NCI-H524 (cell line): ENCODE measurements at regions not wholly inside any gene's neighbourhood (a gene's known extent, or its start where the extent isn't known, plus 50 kb on each side); places are given as distances from the start of the nearest gene placed in this dataset.
"Not testable (repeated sequence)": the region's sequence is repeated elsewhere in the genome, so short reads cannot be mapped to it uniquely, and the experiment has no call there.

Experiments
- DNase-seq, 2 experiments: peaks; one replicate each; lab custom pipeline; 2025; lab: John Stamatoyannopoulos, UW

DNA sequence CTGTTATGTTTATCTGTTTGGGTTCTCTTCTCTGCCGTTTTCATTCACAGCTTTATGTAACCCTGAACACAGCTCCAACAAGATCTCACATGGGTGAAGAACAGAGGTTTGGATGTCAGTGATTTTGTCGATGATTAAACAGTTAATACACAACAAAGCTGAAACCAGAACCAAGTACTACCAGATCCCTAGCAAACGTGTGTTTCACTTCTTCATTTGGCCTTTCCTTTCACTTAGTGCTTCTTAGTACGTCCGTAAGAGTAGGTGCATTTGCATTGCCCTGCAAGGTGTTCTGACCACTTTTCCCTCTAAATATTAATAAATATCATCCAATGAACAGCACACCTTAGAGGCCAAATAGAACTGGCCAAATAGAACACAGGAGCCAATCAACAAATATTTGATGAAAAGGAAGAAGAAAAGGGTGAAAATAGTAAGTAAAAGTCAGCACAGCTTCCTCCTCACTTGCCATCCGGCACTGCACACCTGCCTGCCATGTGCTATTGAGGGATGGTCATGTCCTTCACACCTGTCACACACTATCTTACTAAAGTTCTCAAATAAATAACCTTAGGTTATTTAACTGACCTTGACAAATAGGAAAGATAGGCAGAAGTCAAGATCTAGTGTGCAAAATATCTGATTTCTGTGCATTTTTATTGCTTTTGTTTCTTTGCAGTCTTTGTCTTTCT, 252.6 kb upstream of the ANKRD30A start:
- DNase-seq, result no peak

DNA sequence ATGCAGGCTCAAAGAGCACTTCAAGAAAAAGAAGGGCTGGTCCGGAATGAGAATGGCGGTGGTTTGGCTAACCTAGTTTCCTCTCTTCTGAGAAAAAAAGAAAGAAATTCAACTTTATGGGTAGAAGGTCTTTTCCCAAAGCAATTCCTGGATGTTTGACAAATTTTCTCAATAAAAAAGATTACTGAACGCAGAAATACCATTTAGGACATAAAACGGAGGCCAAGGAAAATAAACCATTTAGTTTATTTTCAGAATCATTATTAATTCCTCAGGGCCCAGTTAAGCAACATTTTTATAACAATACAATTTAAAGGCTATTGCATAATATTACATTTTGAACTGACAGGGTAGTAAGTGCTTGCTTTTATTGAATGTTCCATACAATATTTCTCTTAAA, 284.6 kb upstream of the ANKRD30A start:
- DNase-seq, result no peak

GRCh38 chr10:36837416-36837815, 288.0 kb upstream of the ANKRD30A start:
- DNase-seq, result no peak

DNA sequence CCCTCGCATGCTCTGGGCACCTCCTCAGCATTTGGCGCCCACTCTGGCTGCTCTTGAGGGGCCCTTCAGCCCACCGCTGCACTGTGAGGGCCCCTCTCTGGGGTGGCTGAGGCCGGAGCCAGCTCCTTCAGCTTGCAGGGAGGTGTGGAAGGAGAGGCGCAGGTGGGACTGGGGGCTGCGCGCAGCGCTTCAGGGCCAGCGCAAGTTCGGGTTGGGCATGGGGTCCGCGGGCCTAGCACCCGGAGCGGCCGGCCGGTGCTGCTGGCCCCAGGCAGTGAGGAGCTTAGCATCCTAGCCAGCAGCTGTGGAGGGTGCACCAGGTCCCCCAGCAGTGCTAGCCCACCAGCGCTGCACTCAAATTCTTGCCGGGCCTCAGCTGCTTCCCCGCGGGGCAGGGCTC, 305.6 kb upstream of the ANKRD30A start:
- no peak for DNase-seq

- no peak for DNase-seq
These were observed 307.5 kb upstream of the ANKRD30A start for GRCh38 chr10:36817898-36818297.

GRCh38 chr10:36808625-36809362, 316.6 kb upstream of the ANKRD30A start:
- DNase-seq, result no peak

GRCh38 chr10:36803229-36803628, 322.2 kb upstream of the ANKRD30A start:
- DNase-seq, result no peak

- DNase-seq, result peak; percentile 65 to 79
These were observed 322.8 kb upstream of the ANKRD30A start for GRCh38 chr10:36802490-36803153.

GRCh38 chr10:36801660-36802059, 323.7 kb upstream of the ANKRD30A start:
- DNase-seq, result no peak

DNA sequence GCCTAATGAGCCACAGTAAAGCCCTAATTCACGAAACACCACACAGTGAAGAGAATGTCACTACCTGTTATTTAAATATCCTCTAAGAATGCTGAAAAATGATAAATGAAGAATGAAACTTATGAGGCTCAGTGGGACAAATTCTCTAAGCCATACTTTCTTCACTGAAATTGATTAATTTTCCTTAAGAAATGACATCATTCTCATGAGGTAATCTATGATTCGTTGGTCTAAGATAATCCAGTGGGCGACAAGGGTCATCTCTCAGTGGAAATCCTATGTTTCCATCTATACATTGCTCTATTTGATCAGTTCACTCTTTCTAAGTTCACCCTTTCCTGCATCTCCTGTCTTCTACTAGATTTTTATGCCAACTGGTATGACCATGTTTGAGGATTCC, 330.4 kb upstream of the ANKRD30A start:
- no peak for DNase-seq

DNA sequence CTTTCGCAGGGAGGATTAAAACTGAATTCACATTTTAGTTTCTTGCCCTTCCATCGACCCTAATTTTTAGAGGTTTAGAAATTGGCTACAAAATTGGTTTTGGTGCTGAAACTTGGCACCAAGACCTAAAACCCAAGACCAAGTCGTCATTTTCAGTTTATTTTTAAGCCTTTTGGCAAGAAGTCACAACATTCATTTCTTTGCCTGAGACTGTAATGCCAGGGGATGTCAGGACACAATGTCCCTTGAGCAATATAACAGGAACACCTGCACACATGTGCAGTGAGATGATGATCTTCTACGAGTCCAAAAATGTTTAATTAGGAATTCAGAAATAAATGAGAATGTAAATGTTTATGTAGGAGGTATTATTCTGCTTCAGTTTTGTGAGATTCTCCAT, 335.4 kb upstream of the ANKRD30A start:
- DNase-seq, result no peak

- no peak for DNase-seq
These were observed 337.2 kb upstream of the ANKRD30A start for GRCh38 chr10:36788152-36788551.

- DNase-seq, result no peak
These were observed 342.0 kb upstream of the ANKRD30A start for GRCh38 chr10:36783400-36783799.

DNA sequence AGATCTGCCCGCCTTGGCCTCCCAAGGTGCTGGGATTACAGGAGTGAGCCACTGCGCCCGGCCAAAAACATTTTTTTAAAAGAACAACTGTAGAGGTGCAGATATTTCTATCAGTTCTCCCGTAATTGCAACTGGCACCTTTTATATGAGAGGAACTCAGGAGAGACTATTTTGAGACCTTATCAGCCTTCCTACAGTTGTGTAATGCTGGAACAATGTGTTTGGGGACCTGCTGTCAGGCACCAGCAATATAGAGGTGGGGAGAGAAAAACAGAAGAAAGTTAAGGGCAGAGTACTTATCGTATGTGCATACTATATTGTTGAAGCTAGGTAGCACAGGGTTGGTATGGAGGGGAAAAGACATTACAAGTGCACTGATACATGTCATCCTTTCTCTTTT, 343.8 kb upstream of the ANKRD30A start:
- DNase-seq, result no peak

DNA sequence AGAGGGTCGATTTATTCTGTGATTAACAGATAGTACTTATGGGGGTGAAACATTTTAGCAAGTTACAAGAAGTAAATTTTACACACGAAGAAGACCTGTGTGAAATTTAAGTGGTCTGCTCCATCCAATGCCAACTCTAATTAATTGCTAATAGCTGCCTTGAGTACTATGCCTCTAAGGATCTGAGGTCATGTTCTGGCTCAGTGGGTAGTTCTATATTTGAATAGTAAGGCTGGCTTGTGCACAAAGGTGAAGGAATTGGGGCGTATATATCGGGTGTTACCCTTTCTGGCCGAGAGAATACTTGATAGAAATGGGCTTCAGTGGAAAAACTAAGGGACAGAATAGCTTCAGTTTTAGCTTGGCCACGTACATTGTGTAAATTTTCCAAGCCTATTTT, 345.2 kb upstream of the ANKRD30A start:
- DNase-seq, result no peak

DNA sequence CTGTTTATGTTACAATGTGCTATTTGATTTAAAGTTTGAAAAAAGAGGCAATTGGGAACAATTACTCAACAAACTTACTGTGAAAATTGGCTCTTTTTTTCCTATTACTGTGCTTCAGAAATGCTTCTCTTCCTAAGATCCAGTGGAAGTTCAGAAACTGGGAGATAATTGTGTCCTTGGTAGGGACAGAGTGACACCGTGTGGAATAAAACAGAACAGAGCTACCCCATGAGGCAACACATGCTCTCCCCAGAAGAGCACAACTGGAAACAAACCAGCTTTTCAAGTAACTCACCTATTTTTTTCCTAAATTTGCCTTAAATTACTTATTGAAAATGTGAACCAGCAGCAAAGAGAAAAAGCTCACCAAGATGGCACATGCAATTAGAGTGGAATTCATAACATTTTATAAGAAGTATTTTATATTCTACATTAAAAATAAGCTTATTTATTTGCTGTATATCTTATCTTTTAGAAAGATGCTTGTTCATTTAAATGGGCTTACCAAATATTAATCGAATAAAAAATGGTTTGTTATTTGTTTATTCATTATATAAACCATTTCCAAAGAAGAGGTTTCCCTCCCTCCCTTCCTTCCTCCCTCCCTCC, 346.1 kb upstream of the ANKRD30A start:
- peak; percentile 34 to 42 for DNase-seq

DNA sequence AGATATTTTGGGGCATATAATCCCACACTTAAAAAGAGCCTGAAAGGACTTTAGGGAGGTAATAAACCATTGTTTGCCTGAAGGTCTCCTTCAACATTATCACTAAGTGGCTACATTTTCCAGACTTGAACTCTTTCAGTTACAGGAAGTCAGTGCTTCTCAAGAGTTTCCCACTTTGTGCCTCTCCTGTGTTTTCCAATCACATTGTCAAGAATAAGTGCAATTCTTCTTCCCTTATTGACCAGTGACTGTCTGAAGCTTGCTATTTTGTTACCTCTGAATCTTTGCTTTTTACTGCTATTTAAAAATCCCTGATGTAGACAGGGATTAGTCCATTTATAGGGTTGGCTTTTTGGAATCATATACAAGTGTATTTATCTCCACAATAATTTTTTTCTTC, 346.7 kb upstream of the ANKRD30A start:
- DNase-seq, result no peak

DNA sequence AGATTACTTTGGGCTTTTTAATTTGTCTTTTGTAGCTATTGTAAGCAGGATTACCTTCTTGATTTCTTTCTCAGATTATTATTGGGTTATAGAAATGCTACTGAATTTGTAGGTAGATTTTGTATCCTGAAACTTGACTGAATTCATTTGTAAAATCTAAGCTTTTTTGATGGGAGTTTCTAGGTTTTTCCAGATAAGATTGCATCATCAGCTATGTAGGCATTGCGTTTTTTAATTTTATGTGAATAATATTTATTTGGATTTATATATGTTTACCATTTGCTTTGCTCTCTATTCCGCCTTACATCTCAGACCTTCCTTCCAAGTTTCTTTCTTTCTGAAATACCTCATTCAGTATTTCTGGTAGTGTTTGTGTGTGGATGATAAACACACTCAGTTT, 351.7 kb upstream of the ANKRD30A start:
- no peak for DNase-seq

DNA sequence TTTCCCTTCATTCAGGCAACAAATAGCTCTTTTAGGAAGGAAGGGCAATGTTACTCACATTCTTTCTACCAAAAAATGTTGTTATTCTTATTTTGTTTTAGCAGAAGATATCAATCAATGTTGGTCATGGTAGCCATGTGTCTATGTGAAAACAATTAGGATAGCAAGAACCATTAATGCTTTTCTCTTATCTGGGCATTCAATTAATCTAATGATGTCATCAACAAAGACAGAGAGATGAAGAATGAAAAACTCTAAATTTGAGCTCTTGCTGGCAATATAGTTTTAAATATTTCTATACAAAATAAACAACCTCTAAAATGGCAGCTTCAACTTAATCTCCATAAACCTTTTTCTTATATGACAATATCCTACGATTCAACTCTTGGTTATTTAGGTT, 353.7 kb upstream of the ANKRD30A start:
- DNase-seq, result no peak

- DNase-seq, result not testable (repeated sequence)
These were observed 355.7 kb upstream of the ANKRD30A start for GRCh38 chr10:36769741-36770140.

GRCh38 chr10:36766940-36767339, 358.5 kb upstream of the ANKRD30A start:
- no peak for DNase-seq

GRCh38 chr10:36766415-36766810, 359.0 kb upstream of the ANKRD30A start:
- DNase-seq, result no peak
